WERI-Rb-1 (cell line): ENCODE measurements at regions not wholly inside any gene's neighbourhood (a gene's known extent, or its start where the extent isn't known, plus 50 kb on each side); places are given as distances from the start of the nearest gene placed in this dataset.

Experiments used
- DNase-seq: peaks from one replicate; pipeline ENCODE4 v3.0.0-alpha.2; 2020
- H3K27ac ChIP-seq: fragments of 250-450 bp; sonication (Bioruptor Pico); 2 replicates; pipeline ENCODE4 v1.5.1; 2020; ENCODE audit warnings: mild to moderate bottlenecking, moderate library complexity
- H3K27me3 ChIP-seq: fragments of 250-450 bp; sonication (Bioruptor Pico); 2 replicates; pipeline ENCODE4 v1.5.1; 2021; ENCODE audit warnings: mild to moderate bottlenecking, low read depth, moderate library complexity; ENCODE audit not compliant: insufficient read depth, severe bottlenecking
- H3K36me3 ChIP-seq: fragments of 250-450 bp; sonication (Bioruptor Pico); 2 replicates; pipeline ENCODE4 v1.5.1; 2020; ENCODE audit warnings: mild to moderate bottlenecking, moderate library complexity
- H3K4me3 ChIP-seq: 2 replicates; pipeline ENCODE4 v1.5.1; 2011; ENCODE audit warnings: low read depth, mild to moderate bottlenecking, control low read depth, low read length
- H3K9me3 ChIP-seq: fragments of 250-450 bp; sonication (Bioruptor Pico); 2 replicates; pipeline ENCODE4 v1.5.1; 2021; ENCODE audit warnings: mild to moderate bottlenecking, moderate library complexity; ENCODE audit not compliant: severe bottlenecking
- TF ChIP-seq, protein P1 (sequence below): IDR thresholded peaks from 2 replicates; pipeline ENCODE4 v1.5.1; 2011; ENCODE audit warnings: low read depth, mild to moderate bottlenecking, control low read depth, inconsistent platforms, low read length

DNA sequence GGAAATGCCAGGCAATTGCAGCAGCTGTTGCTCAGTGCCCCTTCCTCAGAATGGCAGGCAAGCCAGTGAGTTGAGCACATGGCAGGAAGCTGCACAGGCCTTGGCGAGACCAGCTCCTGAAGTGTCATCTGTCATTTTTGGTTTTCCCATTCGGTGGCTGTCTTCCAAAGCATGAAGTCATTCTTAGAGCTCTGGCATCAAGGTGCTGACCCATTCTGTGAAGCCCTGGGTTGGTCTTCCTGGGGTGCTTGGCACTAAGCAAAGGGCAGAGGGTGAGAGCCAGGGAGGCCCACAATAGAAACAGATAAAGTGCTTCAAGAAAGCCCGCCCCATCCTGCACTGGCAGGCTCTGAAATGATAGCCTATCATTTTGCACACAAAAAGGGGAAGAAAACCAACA is 150.5 kb downstream of the VAPA start:
- TF ChIP-seq, protein P1, sequence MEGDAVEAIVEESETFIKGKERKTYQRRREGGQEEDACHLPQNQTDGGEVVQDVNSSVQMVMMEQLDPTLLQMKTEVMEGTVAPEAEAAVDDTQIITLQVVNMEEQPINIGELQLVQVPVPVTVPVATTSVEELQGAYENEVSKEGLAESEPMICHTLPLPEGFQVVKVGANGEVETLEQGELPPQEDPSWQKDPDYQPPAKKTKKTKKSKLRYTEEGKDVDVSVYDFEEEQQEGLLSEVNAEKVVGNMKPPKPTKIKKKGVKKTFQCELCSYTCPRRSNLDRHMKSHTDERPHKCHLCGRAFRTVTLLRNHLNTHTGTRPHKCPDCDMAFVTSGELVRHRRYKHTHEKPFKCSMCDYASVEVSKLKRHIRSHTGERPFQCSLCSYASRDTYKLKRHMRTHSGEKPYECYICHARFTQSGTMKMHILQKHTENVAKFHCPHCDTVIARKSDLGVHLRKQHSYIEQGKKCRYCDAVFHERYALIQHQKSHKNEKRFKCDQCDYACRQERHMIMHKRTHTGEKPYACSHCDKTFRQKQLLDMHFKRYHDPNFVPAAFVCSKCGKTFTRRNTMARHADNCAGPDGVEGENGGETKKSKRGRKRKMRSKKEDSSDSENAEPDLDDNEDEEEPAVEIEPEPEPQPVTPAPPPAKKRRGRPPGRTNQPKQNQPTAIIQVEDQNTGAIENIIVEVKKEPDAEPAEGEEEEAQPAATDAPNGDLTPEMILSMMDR, result no peak
- H3K9me3 ChIP-seq, result no peaks in the 10 kb centered on the region
- DNase-seq, result no peak
- no peak overlapping the region for H3K4me3 ChIP-seq
- H3K27ac ChIP-seq, result no peak overlapping the region
- H3K36me3 ChIP-seq, result no peaks in the 10 kb centered on the region
- H3K27me3 ChIP-seq, result no peaks in the 10 kb centered on the region

DNA sequence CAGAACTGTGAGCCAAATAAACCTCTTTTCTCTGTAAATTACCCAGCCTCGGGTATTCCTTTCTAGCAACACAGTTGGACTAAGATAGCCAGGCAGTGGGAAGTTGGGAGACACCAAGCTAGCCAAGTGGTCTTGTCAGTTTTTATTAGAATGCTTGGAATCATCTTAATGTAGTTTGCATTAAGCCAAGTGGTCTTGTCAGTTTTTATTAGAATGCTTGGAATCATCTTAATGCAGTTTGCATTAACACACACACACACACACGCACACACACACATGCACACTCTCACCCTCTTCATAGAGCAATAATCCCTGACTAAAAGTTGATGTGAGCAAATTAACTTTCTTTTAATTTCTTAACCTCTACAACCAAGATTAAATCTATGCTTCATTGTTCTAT is 151.5 kb downstream of the VAPA start:
- TF ChIP-seq, protein P1, result no peak
- DNase-seq, result no peak
- Histone ChIP-seq H3K27ac (no peak overlapping the region), H3K4me3 (no peak overlapping the region), H3K36me3 (no peaks in the 10 kb centered on the region), H3K27me3 (no peaks in the 10 kb centered on the region), H3K9me3 (no peaks in the 10 kb centered on the region)

DNA sequence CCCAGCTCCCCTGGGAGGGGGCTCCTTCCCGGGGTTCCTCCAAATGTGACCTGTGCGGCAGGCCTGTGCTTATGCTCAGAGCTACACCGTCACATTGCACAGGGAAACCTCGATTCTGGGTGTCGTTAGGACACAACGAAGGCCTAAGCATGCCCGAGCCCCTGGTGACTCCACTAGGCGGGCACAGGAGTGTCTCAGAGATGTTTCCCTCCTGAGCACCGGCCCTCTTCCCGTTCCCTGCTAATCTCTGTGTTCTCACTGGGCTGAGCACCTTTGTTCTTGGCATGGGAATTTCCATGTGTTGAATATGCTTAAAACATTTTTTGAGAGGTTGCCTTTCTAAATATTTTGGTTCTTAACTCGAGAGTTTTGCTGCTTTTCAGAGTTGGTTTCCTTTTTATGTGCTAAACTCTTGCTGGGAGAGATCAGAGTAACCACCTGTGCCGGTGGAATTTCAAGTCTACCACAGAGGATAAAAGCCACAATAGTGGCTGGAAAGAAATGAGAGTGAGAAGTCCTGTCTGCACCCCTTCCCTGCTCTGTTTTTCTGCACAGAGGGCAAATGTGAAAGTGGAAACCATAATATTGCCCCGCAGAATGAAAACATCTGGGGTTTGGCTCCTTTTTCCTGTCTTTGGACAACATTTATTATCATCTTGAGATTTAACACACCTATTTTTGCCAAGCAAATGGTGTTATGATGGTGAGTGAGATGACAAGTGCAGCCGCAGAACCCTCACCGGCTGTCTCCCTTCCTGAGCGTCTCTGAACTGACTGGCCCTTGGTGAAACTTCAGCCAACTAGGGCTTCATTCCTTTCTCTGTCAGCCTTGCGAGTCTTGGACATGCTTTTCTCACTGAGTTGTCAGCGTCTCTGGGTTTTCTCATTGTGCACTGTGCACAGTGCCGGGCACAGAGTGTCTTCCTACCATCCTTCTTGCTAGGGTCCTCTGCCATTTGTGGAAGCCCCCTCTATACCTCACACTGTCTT is 154.1 kb downstream of the VAPA start:
- DNase-seq, result no peak

DNA sequence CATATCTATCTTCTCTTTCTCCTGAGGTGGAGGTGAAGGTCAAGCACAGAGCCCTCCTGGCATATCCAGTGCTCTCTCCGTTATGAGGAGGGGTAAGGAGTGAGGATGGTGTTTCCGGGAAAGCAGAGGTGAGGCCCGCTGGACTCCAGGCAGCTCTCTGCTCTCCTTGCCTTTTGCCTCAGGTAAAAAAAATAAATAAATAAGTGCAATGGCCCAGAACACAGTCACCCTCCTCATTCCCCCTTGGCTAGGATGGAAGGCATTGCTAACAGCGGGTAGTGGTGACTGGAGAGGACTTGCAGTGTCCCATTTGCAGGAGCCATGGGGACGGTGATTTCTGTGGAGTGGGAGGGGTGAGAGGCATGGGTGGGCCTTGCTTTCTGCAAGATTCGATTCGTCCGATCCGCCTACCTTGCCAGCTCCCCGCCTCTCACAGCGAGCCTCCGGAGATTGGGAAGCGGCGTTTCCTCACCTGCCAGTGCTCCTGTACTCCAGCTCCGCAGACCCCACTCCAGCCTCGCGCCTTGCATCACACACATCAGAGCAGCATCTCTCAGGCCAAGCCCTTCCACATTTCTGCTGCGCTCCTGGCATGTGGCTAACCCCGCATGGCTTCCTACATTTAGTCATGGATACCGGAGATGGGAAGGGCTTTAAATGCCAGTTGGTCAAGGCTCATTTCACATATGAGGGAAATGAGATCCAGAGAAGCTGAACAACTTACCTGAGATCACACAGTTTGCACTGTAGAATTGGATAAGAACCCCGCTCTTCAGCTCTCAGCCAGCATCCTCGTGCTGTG is 155.2 kb downstream of the VAPA start:
- TF ChIP-seq, protein P1, result no peak
- DNase-seq, result no peak
- Histone ChIP-seq H3K27me3 (no peaks in the 10 kb centered on the region), H3K9me3 (no peaks in the 10 kb centered on the region), H3K36me3 (no peaks in the 10 kb centered on the region), H3K27ac (no peak overlapping the region), H3K4me3 (no peak overlapping the region)

More for the DNA sequence above, 154.1 kb downstream of the VAPA start:
- Histone ChIP-seq H3K9me3 (no peaks in the 10 kb centered on the region), H3K27me3 (no peaks in the 10 kb centered on the region), H3K27ac (no peak overlapping the region), H3K36me3 (no peaks in the 10 kb centered on the region), H3K4me3 (no peak overlapping the region)
- TF ChIP-seq, protein P1, result no peak

DNA sequence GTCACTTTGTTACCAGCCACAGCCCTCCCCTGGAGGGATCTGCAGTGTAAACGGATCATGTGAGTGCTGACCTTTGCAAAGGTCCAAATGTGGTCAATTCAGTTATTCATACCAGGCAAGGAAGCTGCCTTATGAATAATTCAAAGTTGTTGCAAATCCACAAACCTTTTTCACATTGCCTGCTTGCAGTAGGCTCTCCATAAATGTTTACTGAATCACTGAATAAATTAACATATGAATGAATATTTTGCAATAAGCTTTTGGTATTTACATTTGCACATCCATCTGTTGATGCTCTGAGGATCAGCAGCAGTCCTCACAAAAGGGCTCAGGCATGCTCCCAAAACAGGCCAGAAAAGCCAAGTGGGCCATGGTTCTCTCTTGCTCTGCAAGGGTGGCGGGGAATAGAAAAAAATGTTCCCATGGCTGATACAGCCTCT is 156.8 kb downstream of the VAPA start:
- no peak for DNase-seq
- Histone ChIP-seq H3K4me3 (no peak overlapping the region), H3K36me3 (no peaks in the 10 kb centered on the region), H3K9me3 (no peaks in the 10 kb centered on the region), H3K27me3 (no peaks in the 10 kb centered on the region), H3K27ac (no peak overlapping the region)
- TF ChIP-seq, protein P1, result no peak
